ENCODE measurements at regions not wholly inside any gene's neighbourhood (a gene's known extent, or its start where the extent isn't known, plus 50 kb on each side); places are given as distances from the start of the nearest gene placed in this dataset.

DNA sequence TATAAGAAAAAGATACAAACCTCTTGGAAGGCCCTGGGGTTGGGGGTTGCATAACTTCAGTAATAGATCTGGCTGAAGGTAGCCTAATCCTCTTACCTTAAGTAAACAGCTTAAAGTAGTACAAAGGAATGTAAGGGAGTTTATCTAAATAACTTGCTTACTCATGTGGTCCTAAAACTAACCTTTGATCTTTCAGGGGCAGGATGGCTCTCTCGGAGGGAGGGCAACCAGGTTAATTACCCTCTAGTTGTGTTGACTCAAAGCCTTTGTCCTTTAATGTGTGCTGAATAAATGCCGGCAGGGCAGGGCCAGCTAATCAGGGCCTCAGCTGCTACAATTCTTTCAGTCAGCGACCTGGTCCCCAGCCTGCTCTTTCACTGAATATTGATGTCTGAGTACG lies 822.0 kb upstream of the SLIT2 start:
- DNase-seq (ENCODE audit: low read depth, low spot score), result no peak

DNA sequence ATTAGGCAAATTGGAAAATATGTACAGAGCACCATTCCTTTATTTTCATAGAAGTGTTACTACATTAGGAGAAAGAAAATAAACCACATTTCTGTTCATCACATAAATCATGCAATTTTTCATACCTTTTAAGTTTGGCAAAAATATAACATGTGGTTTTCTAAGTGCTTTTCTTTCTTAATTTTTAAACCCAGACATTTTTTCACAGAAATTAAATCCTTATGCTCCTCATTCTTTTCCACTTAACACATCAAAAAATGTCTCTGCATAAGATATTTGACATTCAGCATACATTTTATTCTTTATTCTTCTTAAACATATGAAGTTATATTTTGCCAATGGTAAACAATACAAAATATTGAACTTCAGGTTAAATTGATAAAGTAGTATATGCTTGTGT lies 826.6 kb upstream of the SLIT2 start:
- DNase-seq (ENCODE audit: low read depth, low spot score), result no peak

DNA sequence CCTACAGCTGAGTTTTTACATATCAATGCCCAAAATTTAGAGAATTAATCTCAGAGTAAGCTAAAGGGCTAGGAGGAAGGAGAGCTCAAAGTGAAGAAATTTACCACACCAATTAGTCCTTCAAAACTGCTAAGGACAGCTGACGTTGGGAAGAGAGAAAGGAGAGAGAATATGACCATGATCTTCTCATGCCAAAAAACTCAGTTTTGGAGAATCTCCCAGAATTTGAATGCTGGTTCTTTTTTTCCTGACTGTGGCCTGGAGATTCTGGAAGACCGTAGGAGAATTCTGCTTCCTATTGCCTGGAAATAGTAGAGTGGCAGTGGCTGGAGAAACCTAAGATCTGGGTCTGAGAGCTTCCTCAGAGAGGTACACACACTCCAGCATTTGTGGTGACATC lies 834.4 kb upstream of the SLIT2 start:
- no peak for DNase-seq (ENCODE audit: low read depth, low spot score)

DNA sequence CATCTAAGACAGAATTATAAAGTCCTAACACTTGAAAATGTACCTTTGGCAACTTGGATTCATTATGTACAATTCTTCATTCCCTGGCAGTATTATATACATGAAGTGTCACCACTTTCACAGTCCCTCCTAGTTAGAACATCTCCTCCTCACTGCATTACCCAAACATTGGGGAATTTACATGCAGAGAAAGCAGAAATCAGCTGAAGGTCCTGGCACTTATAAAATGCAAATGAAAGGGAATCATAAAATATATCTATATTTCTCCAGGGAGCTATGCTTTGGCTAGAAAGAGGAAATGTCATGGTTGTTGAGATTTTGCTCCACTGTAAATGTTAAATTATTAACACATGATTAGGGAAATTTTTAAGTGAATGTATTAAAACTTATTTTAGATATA lies 835.6 kb upstream of the SLIT2 start:
- DNase-seq (ENCODE audit: low read depth, low spot score), result no peak

DNA sequence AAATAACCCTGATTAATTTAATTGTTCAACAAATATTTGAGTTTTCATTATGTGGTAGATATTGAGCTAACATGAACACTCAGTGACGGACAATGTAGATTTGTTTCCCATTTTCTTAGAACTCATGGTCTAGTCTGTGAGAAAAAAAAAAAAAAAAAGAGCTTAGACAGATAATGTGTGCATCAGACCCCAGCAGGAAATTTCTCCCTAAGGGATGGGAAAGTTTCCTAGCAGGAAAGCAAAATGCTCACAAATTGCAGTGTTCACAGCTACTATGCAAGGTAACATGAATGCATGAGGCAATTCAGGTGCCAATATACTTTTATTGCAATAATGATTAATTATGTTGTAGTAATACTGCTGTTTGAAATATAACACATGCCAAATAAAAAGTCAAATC lies 843.2 kb upstream of the SLIT2 start:
- DNase-seq (ENCODE audit: low read depth, low spot score), result no peak

DNA sequence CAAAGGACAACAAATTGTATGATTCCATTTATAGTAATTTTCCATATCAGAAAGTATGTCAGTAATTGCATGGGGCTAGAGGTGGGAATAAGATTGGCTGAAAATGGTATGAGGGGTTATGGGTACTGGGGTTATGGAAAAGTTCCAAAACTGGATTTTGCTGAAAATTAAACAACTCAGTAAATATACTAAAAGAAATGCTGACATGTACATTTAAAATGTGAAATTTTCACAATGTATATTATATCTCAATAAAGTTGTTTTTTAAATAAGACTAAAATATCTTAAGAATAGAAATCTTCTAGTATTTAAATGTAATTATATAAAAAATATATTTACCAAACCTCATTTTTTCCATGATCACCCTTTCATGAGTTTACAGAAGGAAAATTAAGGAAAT lies 844.9 kb upstream of the SLIT2 start:
- no peak for DNase-seq (ENCODE audit: low read depth, low spot score)

DNA sequence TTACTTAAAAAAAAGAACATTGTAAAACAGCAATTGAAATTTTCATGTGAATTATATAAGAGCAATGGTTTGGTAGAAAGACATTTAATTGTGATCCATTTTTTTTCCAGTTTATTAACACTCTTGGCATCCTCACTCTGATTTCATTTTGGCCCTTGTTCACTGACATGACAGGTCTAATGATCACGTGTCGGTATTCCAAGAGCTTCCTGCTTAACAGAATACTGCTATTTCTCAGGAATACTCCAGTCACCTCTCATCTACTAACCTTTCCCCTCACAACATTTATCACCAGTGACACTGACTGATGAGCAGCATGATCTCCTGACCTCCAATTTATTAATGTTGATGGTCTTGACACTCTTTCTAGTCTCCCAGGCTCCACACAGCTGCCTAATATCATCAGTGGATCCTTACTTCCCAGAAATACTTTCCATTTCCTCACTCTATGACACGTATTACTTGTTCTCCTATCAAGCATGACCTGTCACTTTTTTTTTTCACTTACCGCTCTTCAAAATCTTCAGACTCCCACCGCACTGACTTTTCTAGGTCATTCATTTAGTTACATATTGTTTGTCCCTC lies 847.8 kb upstream of the SLIT2 start:
- no peak for DNase-seq (ENCODE audit: low read depth, low spot score)

DNA sequence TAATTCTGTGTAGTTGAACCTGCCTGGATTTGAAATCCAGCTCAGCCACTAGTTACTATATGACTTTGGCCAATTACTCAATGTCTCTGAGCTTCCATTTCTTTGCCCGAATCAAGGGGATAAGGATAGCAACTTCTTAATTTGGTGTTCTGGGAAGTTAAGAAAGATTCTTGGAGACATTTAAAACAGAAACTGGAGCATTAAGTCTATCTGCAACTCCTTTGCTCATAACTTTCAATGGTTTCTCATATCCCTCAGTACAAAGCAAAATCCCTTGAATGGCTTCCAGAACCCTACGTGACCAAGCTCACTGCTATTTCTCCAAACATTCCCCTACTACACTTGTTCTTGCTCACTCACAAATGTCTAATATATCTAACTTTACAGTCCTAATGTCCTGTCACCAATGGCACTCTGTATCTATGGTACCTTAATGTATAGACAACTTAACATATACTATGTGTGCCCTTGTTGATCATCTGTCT lies 849.1 kb upstream of the SLIT2 start:
- DNase-seq (ENCODE audit: low read depth, low spot score), result peak; percentile 2

DNA sequence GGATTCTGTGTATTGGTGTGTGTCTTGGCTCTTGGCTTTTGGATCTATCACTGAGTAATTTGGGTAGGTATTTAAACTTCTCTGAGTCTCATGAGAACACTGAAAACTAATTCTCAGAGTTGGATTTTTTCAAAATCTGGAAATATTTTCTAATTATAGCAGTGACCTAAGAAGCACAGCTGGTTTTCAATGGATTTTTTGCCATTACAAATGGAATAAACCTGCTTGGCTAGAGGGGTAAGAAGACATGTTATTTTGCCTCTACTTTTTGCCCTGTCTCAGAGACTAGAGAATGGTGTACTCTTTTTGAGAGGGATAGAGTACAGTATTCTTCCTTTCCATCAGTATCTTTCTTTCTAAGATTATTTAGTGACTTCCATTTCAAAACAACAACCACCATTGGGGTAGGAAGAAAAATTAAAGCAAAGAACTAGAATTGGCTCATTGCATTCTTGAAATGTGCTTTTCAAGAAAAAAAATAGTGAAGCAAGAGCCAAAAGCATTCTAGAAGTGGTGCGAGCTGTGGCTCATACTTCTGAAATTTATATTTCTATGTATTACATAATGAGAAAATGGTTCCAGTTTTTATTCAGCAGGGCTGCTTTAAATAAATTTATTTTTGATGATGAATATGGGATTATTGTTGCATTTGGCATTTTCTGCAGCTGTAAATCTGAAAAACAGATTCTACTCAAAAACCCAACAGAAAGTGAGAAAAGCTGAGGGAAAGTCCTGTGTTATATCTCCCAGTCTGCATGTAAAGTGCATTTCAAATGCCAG lies 850.2 kb upstream of the SLIT2 start:
- no peak for DNase-seq (ENCODE audit: low read depth, low spot score)

DNA sequence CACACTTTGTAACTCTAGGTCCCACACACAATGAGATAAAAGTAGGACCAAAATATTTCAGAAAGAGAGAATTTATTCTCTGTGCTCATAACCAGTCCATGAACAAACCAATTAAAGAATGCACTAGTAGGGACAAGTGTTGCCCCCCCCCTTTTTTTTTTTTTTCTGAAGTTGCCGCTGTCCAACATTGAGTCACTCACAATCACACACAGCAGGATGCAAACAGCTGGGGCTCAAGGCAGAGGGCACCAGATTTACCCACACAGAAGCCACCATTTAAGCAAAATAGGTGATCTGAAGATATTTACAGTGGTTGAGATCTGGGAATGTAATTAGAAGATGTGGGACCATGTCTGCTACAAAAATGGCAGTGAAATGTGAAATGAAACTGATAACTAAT lies 850.9 kb upstream of the SLIT2 start:
- no peak for DNase-seq (ENCODE audit: low read depth, low spot score)

DNA sequence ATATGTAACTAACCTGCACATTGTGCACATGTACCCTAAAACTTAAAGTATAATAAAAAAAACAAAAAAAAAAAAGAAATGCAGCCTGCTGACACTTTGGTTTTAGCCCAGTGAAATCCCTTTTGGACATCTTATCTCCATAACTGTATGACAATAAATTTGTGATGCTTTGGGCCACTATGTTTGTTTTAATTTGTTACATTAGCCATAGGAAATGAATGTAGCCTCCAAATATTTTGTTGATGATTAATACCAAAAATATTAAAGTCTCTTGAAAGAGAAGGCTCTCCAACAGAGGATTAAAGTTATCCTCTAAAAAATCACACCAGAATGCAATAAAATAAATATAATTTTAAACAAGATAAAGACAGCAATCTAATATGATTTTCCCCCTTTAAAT lies 852.7 kb upstream of the SLIT2 start:
- no peak for DNase-seq (ENCODE audit: low read depth, low spot score)

DNA sequence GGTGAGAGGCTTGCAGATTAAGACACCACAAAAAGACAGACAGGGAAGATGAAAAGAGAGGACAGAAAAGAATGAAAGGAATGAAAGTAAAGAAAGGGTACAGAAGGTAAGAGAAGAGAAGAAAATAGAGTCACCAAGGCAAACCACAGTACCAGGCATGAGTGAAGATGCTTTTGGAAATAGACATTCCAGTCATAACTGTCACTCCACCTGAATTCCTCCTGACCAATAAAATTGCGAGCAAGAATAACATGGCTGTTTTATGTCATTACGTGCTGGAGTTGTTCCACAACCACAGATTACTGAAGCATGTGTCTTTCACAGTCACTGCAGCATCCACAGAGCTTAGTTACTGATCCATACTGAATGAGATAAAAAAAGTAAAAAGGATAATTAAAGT lies 864.9 kb upstream of the SLIT2 start:
- peak; percentile 49 for DNase-seq (ENCODE audit: low read depth, low spot score)

DNA sequence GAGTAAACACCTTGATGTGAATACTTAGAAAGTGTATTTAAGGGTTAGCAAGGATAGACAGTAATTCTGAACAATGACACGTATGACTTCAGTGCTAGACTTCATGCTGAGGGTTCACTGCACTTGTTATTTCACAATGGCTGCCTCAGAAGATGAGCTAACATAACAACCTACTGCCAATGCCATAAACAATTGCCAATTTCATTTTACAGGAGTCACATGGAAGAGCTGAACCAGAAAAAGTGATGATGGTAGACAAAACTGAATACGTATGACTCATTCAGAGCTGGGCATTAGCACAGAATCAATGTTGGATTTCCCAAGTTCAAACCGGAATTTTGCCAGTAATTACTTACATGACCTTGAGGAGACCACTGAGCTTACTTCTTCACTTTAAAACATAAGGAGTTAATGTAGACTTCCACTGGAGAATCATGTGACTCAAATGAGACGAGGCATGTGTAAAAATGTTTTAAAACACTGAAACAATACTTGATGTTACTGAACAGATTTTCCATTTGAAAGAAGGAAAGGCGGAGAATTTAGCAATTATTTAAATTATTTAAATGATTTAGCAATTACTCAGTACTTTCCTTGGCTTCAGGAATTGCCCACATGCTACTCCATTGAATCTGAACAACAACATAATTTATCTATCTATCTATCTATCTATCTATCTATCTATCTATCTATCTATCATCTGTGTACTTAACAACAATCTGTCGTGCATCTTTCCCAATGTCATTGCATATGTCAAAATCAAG lies 868.5 kb upstream of the SLIT2 start:
- DNase-seq (ENCODE audit: low read depth, low spot score), result peak; percentile 16

DNA sequence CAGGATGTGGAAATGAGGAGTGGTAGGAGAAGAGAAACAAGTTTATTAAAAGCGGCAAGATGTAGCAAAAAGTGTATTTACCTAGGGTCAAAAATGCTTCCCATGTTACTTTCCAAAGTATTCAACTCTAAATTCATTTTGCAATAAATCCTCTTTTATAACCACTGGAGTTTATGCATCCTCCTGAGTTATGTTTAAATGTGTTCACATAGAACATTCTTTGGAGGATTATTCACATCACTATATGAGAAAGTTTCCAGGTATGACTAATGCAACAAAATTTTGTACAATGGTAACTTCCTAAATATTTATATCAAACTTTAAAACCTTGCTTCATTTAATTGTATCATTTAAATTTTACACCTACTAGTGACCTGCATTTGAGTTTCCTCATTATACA lies 870.6 kb upstream of the SLIT2 start:
- peak; percentile 27 for DNase-seq (ENCODE audit: low read depth, low spot score)

DNA sequence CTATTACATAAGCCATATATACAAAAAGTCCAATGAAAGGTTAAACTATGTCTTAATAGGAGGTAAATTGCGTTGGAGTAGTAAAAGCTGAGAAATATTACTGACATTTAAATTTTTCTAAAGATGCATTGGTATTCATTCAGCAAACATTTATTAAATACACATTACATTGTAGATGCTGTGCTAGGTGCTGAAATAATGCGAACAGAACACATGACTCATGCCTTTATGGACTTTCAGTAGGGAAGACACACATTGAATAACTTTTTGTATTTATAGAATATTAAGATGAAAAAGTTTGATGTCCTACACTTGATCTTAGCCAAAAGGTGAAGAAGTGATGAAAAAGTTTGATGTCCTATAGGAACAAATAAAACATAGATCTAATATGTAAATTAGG lies 871.1 kb upstream of the SLIT2 start:
- no peak for DNase-seq (ENCODE audit: low read depth, low spot score)

DNA sequence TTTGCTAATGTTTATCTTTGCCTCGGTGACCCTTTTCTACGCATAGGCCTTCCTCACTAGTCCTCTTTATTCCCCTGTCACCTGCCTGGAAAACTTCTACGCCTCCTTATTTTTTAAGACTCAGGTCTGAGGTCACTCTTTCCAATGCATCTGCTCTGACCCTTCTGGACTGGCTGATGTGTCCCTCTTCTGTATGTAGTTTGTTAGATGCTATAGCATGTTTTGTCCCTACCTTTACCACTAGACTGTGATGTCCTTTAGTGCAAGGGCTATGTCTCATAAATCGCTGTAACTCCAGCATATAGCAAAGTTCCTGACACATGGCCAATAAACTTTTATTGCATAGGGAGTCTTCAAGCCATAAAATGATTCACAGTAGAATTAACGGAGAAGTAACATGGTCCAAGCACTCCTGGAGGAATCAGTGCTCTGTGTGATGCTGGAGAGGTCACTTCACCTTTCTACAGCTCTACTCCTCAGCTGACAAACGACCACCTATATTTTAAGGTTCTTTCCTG lies 872.5 kb upstream of the SLIT2 start:
- DNase-seq (ENCODE audit: low read depth, low spot score), result no peak

DNA sequence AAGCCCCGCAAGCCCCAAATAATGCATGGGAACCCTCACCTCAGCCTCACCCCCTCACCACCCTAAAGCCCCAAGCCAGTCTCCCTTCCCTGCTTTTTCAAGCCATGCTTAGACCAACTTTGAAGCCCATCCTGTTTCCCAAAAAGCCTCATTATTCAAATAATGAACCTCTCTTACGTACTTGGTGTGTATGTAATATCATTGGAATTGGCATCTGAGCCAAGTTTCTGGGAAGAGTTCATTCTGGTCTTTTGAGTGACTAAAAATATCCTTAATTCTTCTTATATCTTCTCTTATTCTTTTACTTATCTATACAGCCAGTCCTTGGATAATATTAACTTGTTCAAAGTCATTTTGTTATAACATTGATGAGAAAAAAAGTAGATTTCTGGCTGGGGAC lies 875.8 kb upstream of the SLIT2 start:
- DNase-seq (ENCODE audit: low read depth, low spot score), result no peak

DNA sequence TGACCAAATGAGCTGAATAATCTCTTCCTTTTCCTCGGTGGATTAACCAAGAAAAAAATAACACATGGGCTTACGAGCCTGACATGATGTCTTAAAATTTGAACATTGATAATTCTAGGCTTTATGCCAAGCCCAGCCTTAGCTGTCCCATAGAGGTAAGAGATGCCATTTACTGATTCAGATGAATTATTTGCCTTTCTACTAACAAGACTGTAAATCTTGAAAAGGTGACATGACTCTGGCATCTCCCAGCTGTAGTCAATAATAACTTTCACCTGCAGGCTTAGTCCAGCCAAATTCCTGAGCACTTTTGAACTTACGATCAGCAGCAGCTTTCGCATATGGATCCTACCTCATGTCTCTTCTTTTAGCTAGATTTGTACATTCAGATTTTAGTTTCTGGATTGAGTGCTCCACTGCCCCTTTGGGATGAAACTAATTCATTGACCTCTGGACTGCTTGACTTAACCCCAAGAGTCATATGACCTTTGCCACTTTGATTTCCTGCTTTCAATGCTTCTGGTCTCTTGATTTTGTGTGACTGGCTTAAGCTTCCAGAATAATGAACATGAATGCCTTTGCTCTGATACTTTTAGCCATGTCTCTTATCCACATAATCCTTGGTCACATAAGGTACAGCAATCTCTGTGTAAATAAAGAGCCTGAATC lies 876.4 kb upstream of the SLIT2 start:
- no peak for DNase-seq (ENCODE audit: low read depth, low spot score)

DNA sequence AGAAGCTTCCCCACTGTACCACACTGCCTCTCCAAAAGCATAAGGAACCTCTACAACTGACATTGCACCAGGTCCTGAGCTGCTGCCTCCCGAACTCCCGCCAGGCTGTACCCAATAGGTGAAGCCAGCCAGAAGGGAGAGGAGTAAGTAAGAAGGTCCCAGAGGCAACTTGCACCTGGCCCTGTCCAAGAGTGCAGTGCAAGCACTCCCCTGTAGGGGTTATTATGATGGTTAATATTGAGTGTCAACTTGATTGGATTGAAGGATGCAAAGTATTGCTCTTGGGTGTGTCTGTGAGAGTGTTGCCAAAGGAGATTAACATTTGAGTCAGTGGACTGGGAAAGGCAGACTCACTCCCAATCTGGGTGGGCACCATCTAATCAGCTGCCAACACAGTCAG lies 879.3 kb upstream of the SLIT2 start:
- no peak for DNase-seq (ENCODE audit: low read depth, low spot score)

DNA sequence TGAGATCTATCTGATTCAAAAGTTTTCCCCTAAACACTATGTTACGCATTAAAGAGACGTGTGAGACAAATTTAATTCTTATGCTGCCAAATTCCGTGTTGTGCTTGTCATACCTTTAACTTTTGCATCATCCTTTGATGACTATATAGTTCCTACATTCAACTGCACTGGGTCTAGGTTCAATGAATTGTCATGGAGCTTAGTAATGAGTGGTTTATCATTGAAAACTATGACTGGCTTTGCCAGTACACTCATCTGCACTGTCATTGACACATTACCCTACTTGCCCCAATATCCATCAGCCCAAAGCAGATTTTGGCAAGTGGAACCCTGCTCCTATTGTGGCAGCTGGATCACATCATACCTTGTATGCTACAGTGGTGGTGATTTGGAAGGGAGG lies 882.9 kb upstream of the SLIT2 start:
- no peak for DNase-seq (ENCODE audit: low read depth, low spot score)

DNA sequence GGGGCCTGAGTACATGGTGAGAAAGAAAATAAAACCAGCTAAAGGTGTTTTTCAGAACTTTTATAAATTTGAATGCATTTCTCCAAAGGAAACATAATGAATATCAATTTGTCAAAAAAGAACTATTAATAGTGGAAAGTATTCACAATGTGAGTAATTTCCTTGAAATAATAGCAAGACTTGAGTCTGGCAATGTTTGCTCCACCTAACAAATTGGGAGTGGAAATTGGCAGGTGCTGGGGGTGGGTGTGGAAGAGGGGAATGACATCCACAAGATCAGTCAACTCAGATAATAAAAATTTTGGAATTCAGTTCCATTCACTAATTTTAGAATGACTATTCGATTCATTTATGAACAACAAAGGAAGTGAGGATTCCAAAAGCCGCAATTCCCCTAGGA lies 884.8 kb upstream of the SLIT2 start:
- no peak for DNase-seq (ENCODE audit: low read depth, low spot score)

DNA sequence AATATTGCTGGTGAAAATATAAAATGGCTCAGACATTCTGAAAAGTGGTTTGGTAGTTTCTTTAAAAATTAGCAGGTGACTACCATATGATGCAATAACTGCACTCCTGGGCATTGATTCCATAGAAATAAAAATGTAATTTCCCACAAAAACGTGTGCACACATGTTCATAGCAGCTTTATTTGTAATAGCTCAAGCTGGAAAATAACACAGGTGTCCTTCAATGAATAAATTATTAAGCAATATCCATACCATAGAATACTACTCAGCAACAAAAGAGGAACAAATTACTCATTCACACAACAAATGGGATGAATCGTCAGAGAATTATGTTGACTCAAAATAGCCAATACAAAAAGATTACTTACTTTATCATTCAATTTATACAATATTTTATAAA lies 893.7 kb upstream of the SLIT2 start:
- DNase-seq (ENCODE audit: low read depth, low spot score), result no peak

Measured in astrocyte of the hippocampus (primary cell).